Breast epithelium (tissue), 4 donors: ENCODE measurements at regions not wholly inside any gene's neighbourhood (a gene's known extent, or its start where the extent isn't known, plus 50 kb on each side); places are given as distances from the start of the nearest gene placed in this dataset.

Experiments
- DNase-seq, 2 donors: peaks; one replicate each; pipeline ENCODE4 v3.0.0-alpha.2; 2019; ENCODE audit warnings: low spot score in 2 of 2
- H3K27ac ChIP-seq, 2 donors: fragments of 200-600 bp; sonication (generic) in 1 of 2; one replicate each; pipeline ENCODE4 v1.5.1; 2016 to 2019; ENCODE audit warnings: mild to moderate bottlenecking in 1 of 2
- H3K27me3 ChIP-seq, 2 donors: fragments of 200-600 bp; sonication (generic) in 1 of 2; one replicate each; pipeline versions ENCODE4 v1.5.1 to v1.6.0; 2017 to 2019; ENCODE audit warnings: control low read depth in 1 of 2, mild to moderate bottlenecking in 1 of 2
- H3K36me3 ChIP-seq: fragments of 200-600 bp; one replicate; pipeline ENCODE4 v1.5.1; 2019
- H3K4me1 ChIP-seq, 2 donors: fragments of 200-600 bp; sonication (generic); one replicate each; pipeline ENCODE4 v1.5.1; 2016 to 2019; ENCODE audit warnings: control low read depth in 1 of 2
- H3K4me3 ChIP-seq, 3 donors: fragments of 200-600 bp; sonication (generic); 1 replicate in 2 of 3; 2 replicates in 1 of 3; pipeline ENCODE4 v1.5.1; 2016 to 2019; ENCODE audit warnings: mild to moderate bottlenecking in 3 of 3, moderate library complexity in 2 of 3
- H3K9me3 ChIP-seq, 2 donors: fragments of 200-600 bp; sonication (generic) in 1 of 2; one replicate each; pipeline ENCODE4 v1.5.1; 2016 to 2019; ENCODE audit warnings: control low read depth in 1 of 2
- POLR2A ChIP-seq: fragments of 450-650 bp; IDR thresholded peaks from one replicate; pipeline ENCODE4 v1.6.1; 2016; ENCODE audit warnings: antibody characterized with exemption, mild to moderate bottlenecking, moderate library complexity
- POLR2AphosphoS5 ChIP-seq, 3 donors: sonication (generic); formaldehyde crosslinking; IDR thresholded peaks; one replicate each; pipeline ENCODE4 v1.6.1; 2017; ENCODE audit warnings: antibody characterized with exemption in 3 of 3
- intact Hi-C: fragments of 100-400 bp; cut with DNase I; formaldehyde crosslinking; loops from one replicate; pipeline ENCODE4 v1.15.1; 2023; ENCODE audit warnings: low total_unique reads
- TF ChIP-seq, protein P1 (sequence below), 3 donors: fragments of 450-650 bp; IDR thresholded peaks; one replicate each; pipeline ENCODE4 v1.5.1; 2016 to 2017; ENCODE audit warnings: antibody characterized with exemption in 3 of 3, mild to moderate bottlenecking in 3 of 3, moderate library complexity in 3 of 3

DNA sequence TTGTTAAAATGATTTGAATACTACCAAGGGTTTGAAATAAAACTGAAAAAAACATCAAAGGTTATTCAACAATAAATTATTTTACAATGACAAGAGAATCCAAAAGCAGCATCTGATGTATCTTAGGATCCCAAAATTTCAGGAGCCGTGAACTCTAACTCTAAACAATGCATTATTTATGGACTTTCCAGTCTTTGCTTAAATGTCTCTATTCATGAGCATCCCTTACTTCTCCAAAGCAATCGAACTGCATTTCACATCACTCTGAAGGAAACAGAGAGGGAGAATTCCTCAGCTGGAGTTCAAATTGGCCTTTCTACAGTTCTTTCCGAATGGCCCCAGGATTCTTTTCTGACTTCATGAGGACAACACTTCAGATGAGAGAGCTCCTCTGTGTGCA lies 229.1 kb downstream of the CBLN4 start:
- H3K9me3 ChIP-seq, result no peaks in the 10 kb centered on the region
- no peaks in the 10 kb centered on the region for H3K4me1 ChIP-seq
- intact Hi-C loops, result no loop called here
- no peak for DNase-seq
- H3K36me3 ChIP-seq, result no peaks in the 10 kb centered on the region
- no peak overlapping the region for H3K27ac ChIP-seq
- H3K27me3 ChIP-seq, result no peaks in the 10 kb centered on the region
- H3K4me3 ChIP-seq, result no peak overlapping the region
- TF ChIP-seq, protein P1, sequence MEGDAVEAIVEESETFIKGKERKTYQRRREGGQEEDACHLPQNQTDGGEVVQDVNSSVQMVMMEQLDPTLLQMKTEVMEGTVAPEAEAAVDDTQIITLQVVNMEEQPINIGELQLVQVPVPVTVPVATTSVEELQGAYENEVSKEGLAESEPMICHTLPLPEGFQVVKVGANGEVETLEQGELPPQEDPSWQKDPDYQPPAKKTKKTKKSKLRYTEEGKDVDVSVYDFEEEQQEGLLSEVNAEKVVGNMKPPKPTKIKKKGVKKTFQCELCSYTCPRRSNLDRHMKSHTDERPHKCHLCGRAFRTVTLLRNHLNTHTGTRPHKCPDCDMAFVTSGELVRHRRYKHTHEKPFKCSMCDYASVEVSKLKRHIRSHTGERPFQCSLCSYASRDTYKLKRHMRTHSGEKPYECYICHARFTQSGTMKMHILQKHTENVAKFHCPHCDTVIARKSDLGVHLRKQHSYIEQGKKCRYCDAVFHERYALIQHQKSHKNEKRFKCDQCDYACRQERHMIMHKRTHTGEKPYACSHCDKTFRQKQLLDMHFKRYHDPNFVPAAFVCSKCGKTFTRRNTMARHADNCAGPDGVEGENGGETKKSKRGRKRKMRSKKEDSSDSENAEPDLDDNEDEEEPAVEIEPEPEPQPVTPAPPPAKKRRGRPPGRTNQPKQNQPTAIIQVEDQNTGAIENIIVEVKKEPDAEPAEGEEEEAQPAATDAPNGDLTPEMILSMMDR (IDR thresholded peaks at IDR 0.05), result no peak
- TF ChIP-seq POLR2A (no peak), POLR2AphosphoS5 (IDR thresholded peaks at IDR 0.05) (no peak)

DNA sequence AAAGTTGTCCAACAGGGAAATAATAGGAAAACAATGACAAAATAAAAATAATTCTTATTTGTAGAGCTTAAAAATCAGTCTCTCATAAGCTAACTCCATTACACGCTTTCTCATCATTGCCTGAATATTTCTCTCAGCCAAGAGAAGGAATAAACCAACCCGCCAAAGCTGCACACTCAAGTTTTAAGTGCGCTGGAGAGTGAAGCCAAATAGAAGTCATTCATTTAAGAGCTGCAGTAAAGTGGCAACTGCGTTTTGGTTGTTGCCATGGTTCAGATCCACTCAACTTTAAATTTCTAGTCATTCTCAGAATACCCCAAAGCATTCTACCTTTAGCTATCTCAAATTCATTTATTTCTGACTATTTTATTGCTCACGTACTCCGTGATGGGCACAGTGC lies 230.7 kb downstream of the CBLN4 start:
- no peaks in the 10 kb centered on the region for H3K36me3 ChIP-seq
- H3K4me3 ChIP-seq, result no peak overlapping the region
- TF ChIP-seq POLR2A, result no peak
- TF ChIP-seq POLR2AphosphoS5 (IDR thresholded peaks at IDR 0.05), result no peak
- TF ChIP-seq, protein P1 (IDR thresholded peaks at IDR 0.05), result no peak
- intact Hi-C loops, result no loop called here
- DNase-seq, result no peak
- H3K9me3 ChIP-seq, result no peaks in the 10 kb centered on the region
- H3K27ac ChIP-seq, result no peak overlapping the region
- no peaks in the 10 kb centered on the region for H3K27me3 ChIP-seq
- H3K4me1 ChIP-seq, result no peaks in the 10 kb centered on the region

DNA sequence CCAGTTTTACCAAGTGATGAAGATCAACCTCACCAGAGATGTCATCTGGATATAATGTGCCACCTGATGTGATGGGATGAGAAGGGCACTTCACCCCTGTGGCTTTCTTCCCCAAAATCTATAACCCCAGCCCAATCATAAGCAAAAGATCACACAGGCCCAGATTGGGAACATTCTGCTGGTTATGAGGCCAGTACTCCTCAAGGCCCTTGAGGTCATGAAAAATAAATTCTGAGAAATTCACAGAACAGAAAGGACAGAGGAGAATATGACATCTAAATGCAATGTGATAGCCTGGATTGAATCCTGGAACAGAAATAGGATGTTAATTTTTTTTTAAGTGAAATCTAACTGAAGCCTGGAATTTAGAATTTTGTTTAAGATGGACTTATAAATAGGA lies 243.5 kb downstream of the CBLN4 start:
- intact Hi-C loops, result no loop called here
- no peaks in the 10 kb centered on the region for H3K36me3 ChIP-seq
- TF ChIP-seq, protein P1 (IDR thresholded peaks at IDR 0.05), result no peak
- TF ChIP-seq POLR2AphosphoS5 (IDR thresholded peaks at IDR 0.05), result no peak
- no peak for TF ChIP-seq POLR2A
- no peaks in the 10 kb centered on the region for H3K4me1 ChIP-seq
- no peaks in the 10 kb centered on the region for H3K27me3 ChIP-seq
- no peak for DNase-seq
- H3K9me3 ChIP-seq, result peaks cover 7 to 10% of the 10 kb centered on the region in 2 donors
- no peak overlapping the region for H3K27ac ChIP-seq
- H3K4me3 ChIP-seq, result no peak overlapping the region

DNA sequence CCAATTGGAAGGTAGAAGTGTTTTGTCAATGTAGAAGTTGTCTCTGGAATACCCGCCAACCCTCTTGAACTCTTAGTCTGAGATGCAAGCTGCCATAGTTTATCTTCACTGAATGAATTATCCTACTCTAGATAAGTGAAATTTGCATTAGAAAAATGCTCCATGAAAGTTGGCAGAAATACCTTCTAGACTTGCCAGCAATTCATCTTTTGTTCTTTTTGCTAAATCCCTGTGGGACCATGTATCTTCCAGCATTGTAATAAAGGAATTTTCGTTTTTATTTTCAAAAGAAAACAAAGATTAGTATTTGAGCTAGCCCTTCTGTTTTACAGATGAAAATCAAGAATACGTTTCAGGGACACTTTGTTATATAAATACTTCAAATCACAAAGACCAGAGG lies 244.2 kb downstream of the CBLN4 start:
- Histone ChIP-seq H3K9me3 (peaks cover 7 to 10% of the 10 kb centered on the region in 2 donors), H3K4me1 (no peaks in the 10 kb centered on the region), H3K4me3 (no peak overlapping the region), H3K27me3 (no peaks in the 10 kb centered on the region), H3K36me3 (no peaks in the 10 kb centered on the region), H3K27ac (no peak overlapping the region)
- no peak for DNase-seq
- intact Hi-C loops, result no loop called here
- TF ChIP-seq, protein P1 (IDR thresholded peaks at IDR 0.05), result no peak
- TF ChIP-seq POLR2AphosphoS5 (IDR thresholded peaks at IDR 0.05), result no peak
- TF ChIP-seq POLR2A, result no peak

DNA sequence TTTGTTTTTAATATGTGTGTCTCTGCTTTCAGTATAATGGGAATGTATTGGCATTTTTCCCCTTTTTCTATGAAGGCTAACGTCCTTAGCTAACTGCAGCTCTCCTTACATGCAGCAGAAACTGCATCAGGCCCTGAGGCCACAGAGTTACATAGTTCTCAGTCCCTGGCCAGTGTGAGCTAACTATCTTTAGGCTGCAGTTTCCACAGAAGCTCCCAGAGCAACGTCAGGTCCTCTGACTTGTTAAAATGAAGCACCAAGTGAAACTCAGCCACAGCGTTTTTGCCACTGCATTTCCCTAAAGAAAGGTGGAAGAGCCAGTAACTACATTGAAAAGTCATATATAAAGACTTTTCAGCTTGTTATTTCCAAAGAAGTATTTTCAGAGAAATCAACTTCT lies 244.7 kb downstream of the CBLN4 start:
- H3K4me3 ChIP-seq, result no peak overlapping the region
- H3K4me1 ChIP-seq, result no peaks in the 10 kb centered on the region
- intact Hi-C loops, result no loop called here
- TF ChIP-seq POLR2A (no peak), POLR2AphosphoS5 (IDR thresholded peaks at IDR 0.05) (no peak)
- TF ChIP-seq, protein P1 (IDR thresholded peaks at IDR 0.05), result no peak
- H3K9me3 ChIP-seq, result peaks cover 7 to 10% of the 10 kb centered on the region in 2 donors
- H3K27ac ChIP-seq, result no peak overlapping the region
- no peak for DNase-seq
- no peaks in the 10 kb centered on the region for H3K27me3 ChIP-seq
- H3K36me3 ChIP-seq, result no peaks in the 10 kb centered on the region
